Coronary artery (tissue), 2 donors: ENCODE measurements at regions not wholly inside any gene's neighbourhood (a gene's known extent, or its start where the extent isn't known, plus 50 kb on each side); places are given as distances from the start of the nearest gene placed in this dataset.

Source experiments
- DNase-seq: peaks from one replicate; pipeline ENCODE4 v3.0.0-alpha.2; 2017; ENCODE audit warnings: low spot score
- H3K27ac ChIP-seq, 2 donors: fragments of 200-600 bp; sonication (generic); one replicate each; pipeline ENCODE4 v1.5.1; 2016 to 2019
- H3K4me3 ChIP-seq: fragments of 200-600 bp; sonication (generic); 2 replicates; pipeline ENCODE4 v1.5.1; 2016; ENCODE audit warnings: mild to moderate bottlenecking, moderate library complexity
- CTCF ChIP-seq: fragments of 200-600 bp; sonication (generic); IDR thresholded peaks from one replicate; pipeline ENCODE4 v1.5.1; 2019; ENCODE audit warnings: antibody characterized with exemption

- no peak for DNase-seq
- Histone ChIP-seq H3K4me3 (no peak overlapping the region), H3K27ac (no peak overlapping the region)
- no peak for TF ChIP-seq CTCF
Measured at GRCh38 chr1:4164965-4165364, 264.9 kb upstream of the C1orf174 start.

- no peak for TF ChIP-seq CTCF
- DNase-seq = no peak
- Histone ChIP-seq H3K27ac (no peak overlapping the region), H3K4me3 (no peak overlapping the region)
Measured at GRCh38 chr1:4165686-4166300, 265.7 kb upstream of the C1orf174 start.

GRCh38 chr1:4166713-4167112, 266.6 kb upstream of the C1orf174 start:
- TF ChIP-seq CTCF = no peak
- Histone ChIP-seq H3K27ac (no peak overlapping the region), H3K4me3 (no peak overlapping the region)
- DNase-seq = no peak

GRCh38 chr1:4169991-4170390, 269.9 kb upstream of the C1orf174 start:
- DNase-seq = peak; percentile 47
- H3K4me3 ChIP-seq = no peak overlapping the region
- no peak overlapping the region for H3K27ac ChIP-seq
- no peak for TF ChIP-seq CTCF

DNA sequence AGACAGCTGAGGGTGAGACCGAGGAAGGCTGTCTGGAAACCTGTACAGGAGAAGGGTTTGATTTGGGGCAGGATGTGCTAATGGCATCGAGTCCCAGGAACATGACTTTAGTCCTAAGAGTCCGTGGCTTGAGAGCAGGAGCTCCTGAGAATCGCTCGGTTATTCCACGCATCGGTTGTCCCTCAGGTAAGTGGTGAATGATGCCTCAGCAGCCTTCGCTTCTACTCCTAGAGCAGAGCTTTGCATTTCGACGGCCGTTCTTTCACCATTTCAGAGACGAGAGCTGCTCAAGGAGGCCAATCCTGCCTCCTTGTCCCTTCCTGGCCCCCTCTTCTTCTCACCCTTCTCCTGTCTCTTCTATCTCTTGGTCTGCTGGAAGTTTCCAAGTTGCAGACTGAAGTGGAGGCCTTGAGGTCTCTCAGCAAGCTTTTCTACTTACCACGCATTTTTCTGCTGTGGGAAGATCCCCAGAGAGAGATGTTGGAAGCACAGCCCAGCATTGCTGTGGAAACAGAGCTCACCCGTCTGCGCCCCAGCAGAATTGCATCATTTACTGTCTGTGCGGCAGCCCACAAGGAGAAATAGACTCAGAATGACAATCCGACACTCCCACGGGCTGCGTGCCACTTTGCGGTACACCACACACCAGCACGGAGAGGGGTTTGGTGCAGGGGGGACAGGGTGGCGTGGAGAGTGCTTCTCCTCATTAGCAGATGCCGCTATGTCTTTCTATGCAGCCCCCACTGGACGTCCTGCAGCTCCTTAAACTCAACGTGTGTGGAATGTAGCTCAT, 270.7 kb upstream of the C1orf174 start:
- DNase-seq = peak; percentile 26
- H3K27ac ChIP-seq = no peak overlapping the region
- no peak overlapping the region for H3K4me3 ChIP-seq
- TF ChIP-seq CTCF = no peak

DNA sequence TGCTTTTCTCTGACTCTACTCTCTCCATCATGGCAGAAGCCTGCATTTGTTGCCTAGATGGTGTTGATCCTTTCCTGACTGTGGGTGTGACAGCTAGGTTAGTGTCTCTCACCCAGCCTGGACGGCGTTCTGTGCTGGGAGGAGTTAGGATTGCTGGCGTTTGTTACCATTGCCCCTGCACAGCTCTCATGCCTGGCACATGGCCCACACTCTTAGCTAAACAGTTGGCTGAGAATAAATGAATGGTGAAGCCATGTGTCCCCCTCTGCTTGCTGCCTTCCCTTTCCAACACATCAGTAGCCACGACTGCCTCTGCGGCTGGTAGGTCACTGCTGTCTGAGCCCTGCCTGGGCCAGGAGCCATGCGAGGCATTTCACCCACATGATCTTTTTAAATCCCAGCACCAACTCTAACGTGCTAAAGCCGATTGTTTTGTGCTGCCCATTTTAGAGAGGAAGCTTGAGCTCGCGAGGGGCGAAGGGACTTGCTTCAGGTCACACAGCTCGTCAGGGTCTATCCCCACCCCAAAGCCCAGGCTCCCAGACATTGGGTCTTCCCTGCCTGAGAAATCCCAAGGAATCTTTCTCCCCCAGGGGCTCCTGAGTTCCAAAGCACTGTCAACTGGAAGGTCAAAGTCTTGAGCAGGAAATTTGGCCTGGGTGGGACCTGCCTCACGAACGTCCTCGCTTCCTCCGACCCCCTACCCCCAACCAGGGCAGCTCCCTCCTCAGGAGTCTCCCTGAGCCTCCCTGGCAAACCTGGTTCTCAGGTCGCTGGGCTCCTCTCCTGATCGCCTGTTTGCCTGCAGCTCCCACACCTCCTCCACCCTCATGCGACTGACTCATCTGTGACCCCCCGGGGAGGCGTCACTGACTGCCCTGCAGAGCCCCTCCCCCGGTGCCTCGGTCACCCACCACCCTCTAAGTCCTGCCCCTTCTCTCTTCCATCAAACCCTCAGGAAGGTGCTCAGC, 271.7 kb upstream of the C1orf174 start:
- no peak for TF ChIP-seq CTCF
- Histone ChIP-seq H3K4me3 (no peak overlapping the region), H3K27ac (no peak overlapping the region)
- peak; percentile 54 for DNase-seq
